ENCODE measurements at regions not wholly inside any gene's neighbourhood (a gene's known extent, or its start where the extent isn't known, plus 50 kb on each side); places are given as distances from the start of the nearest gene placed in this dataset.
A peak's percentile ranks its signal among the peaks of the same experiment; 100 is the strongest.

DNA sequence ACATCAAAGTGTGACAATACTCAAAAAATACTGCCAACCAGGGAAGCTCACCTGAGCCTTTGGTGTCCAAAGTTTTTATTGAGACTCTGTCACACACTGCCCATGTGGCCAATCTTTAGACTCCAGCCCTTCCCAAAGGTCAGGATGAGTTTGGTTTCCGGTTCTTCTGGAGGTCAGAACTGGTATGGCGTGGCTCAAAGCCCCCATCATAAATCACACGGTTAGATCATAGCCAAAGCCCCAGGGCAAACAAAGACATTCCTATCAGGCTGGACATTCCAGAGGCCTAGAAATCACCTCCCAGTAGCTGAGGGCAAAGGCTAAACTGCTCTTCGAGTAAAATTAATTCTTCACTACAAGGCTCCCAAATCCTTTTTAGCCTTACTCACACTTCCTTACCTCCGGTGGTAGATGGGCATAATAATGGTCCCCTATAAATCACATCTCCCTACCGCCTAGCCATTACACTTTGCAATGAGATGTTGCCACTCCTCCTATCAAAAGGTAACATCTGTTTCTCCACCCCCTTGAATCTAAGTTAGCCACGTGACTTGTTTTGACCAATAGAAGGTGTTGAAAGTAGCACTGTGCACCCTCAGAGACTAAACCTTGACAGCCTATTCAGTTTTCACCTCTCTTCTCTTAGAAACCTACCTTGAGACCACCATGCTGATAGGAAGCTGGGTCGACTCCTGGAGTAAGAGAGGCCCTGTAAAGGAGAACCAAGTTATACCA, 137.8 kb upstream of the DUSP21 start (continued):
- no peak for TF ChIP-seq ZNF569 (CRISPR knock-in tag; IDR thresholded peaks at IDR 0.05; ENCODE audit: borderline replicate concordance)
- 0 out of 2 replicates have a peak, but pooled peaks have one; percentile 10 for TF ChIP-seq KDM6A (CRISPR knock-in tag; IDR thresholded peaks at IDR 0.05; ENCODE audit: low read depth)
- no peak for TF ChIP-seq ZFYVE20 (CRISPR knock-in tag; IDR thresholded peaks at IDR 0.05; ENCODE audit: borderline replicate concordance, low read depth)
- TF ChIP-seq GZF1 (CRISPR knock-in tag; IDR thresholded peaks at IDR 0.05): no peak
- TF ChIP-seq, protein P1, sequence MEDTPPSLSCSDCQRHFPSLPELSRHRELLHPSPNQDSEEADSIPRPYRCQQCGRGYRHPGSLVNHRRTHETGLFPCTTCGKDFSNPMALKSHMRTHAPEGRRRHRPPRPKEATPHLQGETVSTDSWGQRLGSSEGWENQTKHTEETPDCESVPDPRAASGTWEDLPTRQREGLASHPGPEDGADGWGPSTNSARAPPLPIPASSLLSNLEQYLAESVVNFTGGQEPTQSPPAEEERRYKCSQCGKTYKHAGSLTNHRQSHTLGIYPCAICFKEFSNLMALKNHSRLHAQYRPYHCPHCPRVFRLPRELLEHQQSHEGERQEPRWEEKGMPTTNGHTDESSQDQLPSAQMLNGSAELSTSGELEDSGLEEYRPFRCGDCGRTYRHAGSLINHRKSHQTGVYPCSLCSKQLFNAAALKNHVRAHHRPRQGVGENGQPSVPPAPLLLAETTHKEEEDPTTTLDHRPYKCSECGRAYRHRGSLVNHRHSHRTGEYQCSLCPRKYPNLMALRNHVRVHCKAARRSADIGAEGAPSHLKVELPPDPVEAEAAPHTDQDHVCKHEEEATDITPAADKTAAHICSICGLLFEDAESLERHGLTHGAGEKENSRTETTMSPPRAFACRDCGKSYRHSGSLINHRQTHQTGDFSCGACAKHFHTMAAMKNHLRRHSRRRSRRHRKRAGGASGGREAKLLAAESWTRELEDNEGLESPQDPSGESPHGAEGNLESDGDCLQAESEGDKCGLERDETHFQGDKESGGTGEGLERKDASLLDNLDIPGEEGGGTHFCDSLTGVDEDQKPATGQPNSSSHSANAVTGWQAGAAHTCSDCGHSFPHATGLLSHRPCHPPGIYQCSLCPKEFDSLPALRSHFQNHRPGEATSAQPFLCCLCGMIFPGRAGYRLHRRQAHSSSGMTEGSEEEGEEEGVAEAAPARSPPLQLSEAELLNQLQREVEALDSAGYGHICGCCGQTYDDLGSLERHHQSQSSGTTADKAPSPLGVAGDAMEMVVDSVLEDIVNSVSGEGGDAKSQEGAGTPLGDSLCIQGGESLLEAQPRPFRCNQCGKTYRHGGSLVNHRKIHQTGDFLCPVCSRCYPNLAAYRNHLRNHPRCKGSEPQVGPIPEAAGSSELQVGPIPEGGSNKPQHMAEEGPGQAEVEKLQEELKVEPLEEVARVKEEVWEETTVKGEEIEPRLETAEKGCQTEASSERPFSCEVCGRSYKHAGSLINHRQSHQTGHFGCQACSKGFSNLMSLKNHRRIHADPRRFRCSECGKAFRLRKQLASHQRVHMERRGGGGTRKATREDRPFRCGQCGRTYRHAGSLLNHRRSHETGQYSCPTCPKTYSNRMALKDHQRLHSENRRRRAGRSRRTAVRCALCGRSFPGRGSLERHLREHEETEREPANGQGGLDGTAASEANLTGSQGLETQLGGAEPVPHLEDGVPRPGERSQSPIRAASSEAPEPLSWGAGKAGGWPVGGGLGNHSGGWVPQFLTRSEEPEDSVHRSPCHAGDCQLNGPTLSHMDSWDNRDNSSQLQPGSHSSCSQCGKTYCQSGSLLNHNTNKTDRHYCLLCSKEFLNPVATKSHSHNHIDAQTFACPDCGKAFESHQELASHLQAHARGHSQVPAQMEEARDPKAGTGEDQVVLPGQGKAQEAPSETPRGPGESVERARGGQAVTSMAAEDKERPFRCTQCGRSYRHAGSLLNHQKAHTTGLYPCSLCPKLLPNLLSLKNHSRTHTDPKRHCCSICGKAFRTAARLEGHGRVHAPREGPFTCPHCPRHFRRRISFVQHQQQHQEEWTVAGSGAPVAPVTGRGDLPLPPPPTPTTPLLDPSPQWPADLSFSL (CRISPR knock-in tag; IDR thresholded peaks at IDR 0.05): no peak
- no peak for TF ChIP-seq MIER2 (CRISPR knock-in tag; IDR thresholded peaks at IDR 0.05)
- TF ChIP-seq, protein P2, sequence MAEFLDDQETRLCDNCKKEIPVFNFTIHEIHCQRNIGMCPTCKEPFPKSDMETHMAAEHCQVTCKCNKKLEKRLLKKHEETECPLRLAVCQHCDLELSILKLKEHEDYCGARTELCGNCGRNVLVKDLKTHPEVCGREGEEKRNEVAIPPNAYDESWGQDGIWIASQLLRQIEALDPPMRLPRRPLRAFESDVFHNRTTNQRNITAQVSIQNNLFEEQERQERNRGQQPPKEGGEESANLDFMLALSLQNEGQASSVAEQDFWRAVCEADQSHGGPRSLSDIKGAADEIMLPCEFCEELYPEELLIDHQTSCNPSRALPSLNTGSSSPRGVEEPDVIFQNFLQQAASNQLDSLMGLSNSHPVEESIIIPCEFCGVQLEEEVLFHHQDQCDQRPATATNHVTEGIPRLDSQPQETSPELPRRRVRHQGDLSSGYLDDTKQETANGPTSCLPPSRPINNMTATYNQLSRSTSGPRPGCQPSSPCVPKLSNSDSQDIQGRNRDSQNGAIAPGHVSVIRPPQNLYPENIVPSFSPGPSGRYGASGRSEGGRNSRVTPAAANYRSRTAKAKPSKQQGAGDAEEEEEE (CRISPR knock-in tag; IDR thresholded peaks at IDR 0.05; ENCODE audit: borderline replicate concordance): no peak
- TF ChIP-seq ZSCAN9 (CRISPR knock-in tag; IDR thresholded peaks at IDR 0.05; ENCODE audit: borderline replicate concordance): no peak
- TF ChIP-seq, protein P3, sequence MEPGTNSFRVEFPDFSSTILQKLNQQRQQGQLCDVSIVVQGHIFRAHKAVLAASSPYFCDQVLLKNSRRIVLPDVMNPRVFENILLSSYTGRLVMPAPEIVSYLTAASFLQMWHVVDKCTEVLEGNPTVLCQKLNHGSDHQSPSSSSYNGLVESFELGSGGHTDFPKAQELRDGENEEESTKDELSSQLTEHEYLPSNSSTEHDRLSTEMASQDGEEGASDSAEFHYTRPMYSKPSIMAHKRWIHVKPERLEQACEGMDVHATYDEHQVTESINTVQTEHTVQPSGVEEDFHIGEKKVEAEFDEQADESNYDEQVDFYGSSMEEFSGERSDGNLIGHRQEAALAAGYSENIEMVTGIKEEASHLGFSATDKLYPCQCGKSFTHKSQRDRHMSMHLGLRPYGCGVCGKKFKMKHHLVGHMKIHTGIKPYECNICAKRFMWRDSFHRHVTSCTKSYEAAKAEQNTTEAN (CRISPR knock-in tag; conservative IDR thresholded peaks at IDR 0.05): no peak
- no peak for TF ChIP-seq ZBTB3 (CRISPR knock-in tag; IDR thresholded peaks at IDR 0.05; ENCODE audit: borderline replicate concordance, low read depth)
- TF ChIP-seq, protein P4, sequence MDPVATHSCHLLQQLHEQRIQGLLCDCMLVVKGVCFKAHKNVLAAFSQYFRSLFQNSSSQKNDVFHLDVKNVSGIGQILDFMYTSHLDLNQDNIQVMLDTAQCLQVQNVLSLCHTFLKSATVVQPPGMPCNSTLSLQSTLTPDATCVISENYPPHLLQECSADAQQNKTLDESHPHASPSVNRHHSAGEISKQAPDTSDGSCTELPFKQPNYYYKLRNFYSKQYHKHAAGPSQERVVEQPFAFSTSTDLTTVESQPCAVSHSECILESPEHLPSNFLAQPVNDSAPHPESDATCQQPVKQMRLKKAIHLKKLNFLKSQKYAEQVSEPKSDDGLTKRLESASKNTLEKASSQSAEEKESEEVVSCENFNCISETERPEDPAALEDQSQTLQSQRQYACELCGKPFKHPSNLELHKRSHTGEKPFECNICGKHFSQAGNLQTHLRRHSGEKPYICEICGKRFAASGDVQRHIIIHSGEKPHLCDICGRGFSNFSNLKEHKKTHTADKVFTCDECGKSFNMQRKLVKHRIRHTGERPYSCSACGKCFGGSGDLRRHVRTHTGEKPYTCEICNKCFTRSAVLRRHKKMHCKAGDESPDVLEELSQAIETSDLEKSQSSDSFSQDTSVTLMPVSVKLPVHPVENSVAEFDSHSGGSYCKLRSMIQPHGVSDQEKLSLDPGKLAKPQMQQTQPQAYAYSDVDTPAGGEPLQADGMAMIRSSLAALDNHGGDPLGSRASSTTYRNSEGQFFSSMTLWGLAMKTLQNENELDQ (CRISPR knock-in tag; IDR thresholded peaks at IDR 0.05; ENCODE audit: borderline replicate concordance): no peak
- TF ChIP-seq FOXO1 (CRISPR knock-in tag; IDR thresholded peaks at IDR 0.05): no peak
- TF ChIP-seq, protein P5, sequence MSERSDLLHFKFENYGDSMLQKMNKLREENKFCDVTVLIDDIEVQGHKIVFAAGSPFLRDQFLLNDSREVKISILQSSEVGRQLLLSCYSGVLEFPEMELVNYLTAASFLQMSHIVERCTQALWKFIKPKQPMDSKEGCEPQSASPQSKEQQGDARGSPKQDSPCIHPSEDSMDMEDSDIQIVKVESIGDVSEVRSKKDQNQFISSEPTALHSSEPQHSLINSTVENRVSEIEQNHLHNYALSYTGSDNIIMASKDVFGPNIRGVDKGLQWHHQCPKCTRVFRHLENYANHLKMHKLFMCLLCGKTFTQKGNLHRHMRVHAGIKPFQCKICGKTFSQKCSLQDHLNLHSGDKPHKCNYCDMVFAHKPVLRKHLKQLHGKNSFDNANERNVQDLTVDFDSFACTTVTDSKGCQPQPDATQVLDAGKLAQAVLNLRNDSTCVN (CRISPR knock-in tag; IDR thresholded peaks at IDR 0.05; ENCODE audit: borderline replicate concordance): no peak
- no peak for TF ChIP-seq CENPT (CRISPR knock-in tag; IDR thresholded peaks at IDR 0.05; ENCODE audit: low read depth)
- no peak for TF ChIP-seq HOXA7 (CRISPR knock-in tag; IDR thresholded peaks at IDR 0.05)
- TF ChIP-seq HHEX (CRISPR knock-in tag; IDR thresholded peaks at IDR 0.05): no peak

Measured in HepG2 (cell line).